ENCODE measurements at regions not wholly inside any gene's neighbourhood (a gene's known extent, or its start where the extent isn't known, plus 50 kb on each side); places are given as distances from the start of the nearest gene placed in this dataset.

GRCh38 chr4:45183905-45184304 lies 457.5 kb upstream of the GNPDA2 start:
- Histone ChIP-seq H3K14ac (ENCODE audit: low read length) (no peak overlapping the region), H3K9me3 (ENCODE audit: insufficient read depth, low read depth, low read length) (no peaks in the 10 kb centered on the region), H2BK120ac (ENCODE audit: insufficient read depth, low read length, poor library complexity) (no peak overlapping the region), H3K4me1 (ENCODE audit: control insufficient read depth in 1 of 2, insufficient read depth in 2 of 2, low read length in 2 of 2) (no peaks in the 10 kb centered on the region), H4K91ac (ENCODE audit: low read depth, low read length) (no peak overlapping the region), H3K4me3 (ENCODE audit: low read depth, low read length) (no peak overlapping the region), H2AFZ (ENCODE audit: insufficient read depth, low read length, poor library complexity) (no peak overlapping the region), H3K4me2 (ENCODE audit: low read length) (no peak overlapping the region), H4K12ac (ENCODE audit: low read depth, low read length) (no peak overlapping the region), H3K27me3 (ENCODE audit: insufficient read depth, low read length) (no peaks in the 10 kb centered on the region), H3K36me3 (ENCODE audit: control insufficient read depth in 1 of 2, insufficient read depth in 2 of 2, low read length in 2 of 2) (no peaks in the 10 kb centered on the region), H4K8ac (ENCODE audit: low read depth, low read length) (no peak overlapping the region), H2BK5ac (ENCODE audit: low read depth, low read length, poor library complexity) (no peak overlapping the region), H2BK12ac (ENCODE audit: low read length) (no peak overlapping the region), H3K23ac (ENCODE audit: low read length) (no peak overlapping the region), H3K4ac (ENCODE audit: low read depth, low read length) (no peak overlapping the region), H3K79me2 (ENCODE audit: control insufficient read depth, insufficient read depth, low read length, poor library complexity) (no peaks in the 10 kb centered on the region), H2AK5ac (ENCODE audit: low read length) (no peak overlapping the region), H3K79me1 (ENCODE audit: low read length) (no peaks in the 10 kb centered on the region), H3K18ac (ENCODE audit: low read length) (no peak overlapping the region), H3K9ac (ENCODE audit: low read length) (no peak overlapping the region), H3K27ac (ENCODE audit: low read depth, low read length) (no peak overlapping the region)
- WGBS (ENCODE audit: extremely low coverage, insufficient coverage, insufficient read length), result no CpG with 5 or more reads among the region's 2 CpGs
- DNase-seq, result no peak

- no peak for DNase-seq
- no peak overlapping the region for H3K4me2 ChIP-seq (ENCODE audit: low read length)
- WGBS (ENCODE audit: extremely low coverage, insufficient coverage, insufficient read length), result no CpG with 5 or more reads among the region's 6 CpGs
These were observed 446.3 kb upstream of the GNPDA2 start for GRCh38 chr4:45172636-45173035.

GRCh38 chr4:45160951-45161350 lies 434.6 kb upstream of the GNPDA2 start:
- DNase-seq, result no peak
- H3K18ac ChIP-seq (ENCODE audit: low read length), result no peak overlapping the region
- no peaks in the 10 kb centered on the region for H3K9me3 ChIP-seq (ENCODE audit: insufficient read depth, low read depth, low read length)
- H3K27ac ChIP-seq (ENCODE audit: low read depth, low read length), result no peak overlapping the region
- H2AK5ac ChIP-seq (ENCODE audit: low read length), result no peak overlapping the region
- no peaks in the 10 kb centered on the region for H3K27me3 ChIP-seq (ENCODE audit: insufficient read depth, low read length)
- H3K9ac ChIP-seq (ENCODE audit: low read length), result no peak overlapping the region
- no peak overlapping the region for H2BK5ac ChIP-seq (ENCODE audit: low read depth, low read length, poor library complexity)
- no peak overlapping the region for H4K8ac ChIP-seq (ENCODE audit: low read depth, low read length)
- H3K14ac ChIP-seq (ENCODE audit: low read length), result no peak overlapping the region
- H3K4ac ChIP-seq (ENCODE audit: low read depth, low read length), result no peak overlapping the region
- H3K36me3 ChIP-seq (ENCODE audit: control insufficient read depth in 1 of 2, insufficient read depth in 2 of 2, low read length in 2 of 2), result no peaks in the 10 kb centered on the region
- no peak overlapping the region for H3K4me2 ChIP-seq (ENCODE audit: low read length)
- H2AFZ ChIP-seq (ENCODE audit: insufficient read depth, low read length, poor library complexity), result no peak overlapping the region
- H2BK12ac ChIP-seq (ENCODE audit: low read length), result no peak overlapping the region
- H3K23ac ChIP-seq (ENCODE audit: low read length), result no peak overlapping the region
- H4K91ac ChIP-seq (ENCODE audit: low read depth, low read length), result no peak overlapping the region
- no peak overlapping the region for H2BK120ac ChIP-seq (ENCODE audit: insufficient read depth, low read length, poor library complexity)
- H4K12ac ChIP-seq (ENCODE audit: low read depth, low read length), result no peak overlapping the region
- H3K79me1 ChIP-seq (ENCODE audit: low read length), result no peaks in the 10 kb centered on the region
- H3K4me1 ChIP-seq (ENCODE audit: control insufficient read depth in 1 of 2, insufficient read depth in 2 of 2, low read length in 2 of 2), result no peaks in the 10 kb centered on the region
- WGBS (ENCODE audit: extremely low coverage, insufficient coverage, insufficient read length), result no CpG with 5 or more reads among the region's 3 CpGs
- H3K79me2 ChIP-seq (ENCODE audit: control insufficient read depth, insufficient read depth, low read length, poor library complexity), result no peaks in the 10 kb centered on the region
- no peak overlapping the region for H3K4me3 ChIP-seq (ENCODE audit: low read depth, low read length)

More at GRCh38 chr4:45172636-45173035, 446.3 kb upstream of the GNPDA2 start:
- Histone ChIP-seq H3K23ac (ENCODE audit: low read length) (no peak overlapping the region), H3K36me3 (ENCODE audit: control insufficient read depth in 1 of 2, insufficient read depth in 2 of 2, low read length in 2 of 2) (no peaks in the 10 kb centered on the region), H3K9me3 (ENCODE audit: insufficient read depth, low read depth, low read length) (no peaks in the 10 kb centered on the region), H3K4me1 (ENCODE audit: control insufficient read depth in 1 of 2, insufficient read depth in 2 of 2, low read length in 2 of 2) (no peaks in the 10 kb centered on the region), H3K14ac (ENCODE audit: low read length) (no peak overlapping the region), H2AFZ (ENCODE audit: insufficient read depth, low read length, poor library complexity) (no peak overlapping the region), H3K4me3 (ENCODE audit: low read depth, low read length) (no peak overlapping the region), H4K91ac (ENCODE audit: low read depth, low read length) (no peak overlapping the region), H2AK5ac (ENCODE audit: low read length) (no peak overlapping the region), H2BK120ac (ENCODE audit: insufficient read depth, low read length, poor library complexity) (no peak overlapping the region), H4K8ac (ENCODE audit: low read depth, low read length) (no peak overlapping the region), H3K79me1 (ENCODE audit: low read length) (no peaks in the 10 kb centered on the region), H2BK5ac (ENCODE audit: low read depth, low read length, poor library complexity) (no peak overlapping the region), H3K9ac (ENCODE audit: low read length) (no peak overlapping the region), H3K27ac (ENCODE audit: low read depth, low read length) (no peak overlapping the region), H3K4ac (ENCODE audit: low read depth, low read length) (no peak overlapping the region), H3K18ac (ENCODE audit: low read length) (no peak overlapping the region), H3K79me2 (ENCODE audit: control insufficient read depth, insufficient read depth, low read length, poor library complexity) (no peaks in the 10 kb centered on the region), H2BK12ac (ENCODE audit: low read length) (no peak overlapping the region), H3K27me3 (ENCODE audit: insufficient read depth, low read length) (no peaks in the 10 kb centered on the region), H4K12ac (ENCODE audit: low read depth, low read length) (no peak overlapping the region)

- Histone ChIP-seq H3K4me3 (ENCODE audit: low read depth, low read length) (no peak overlapping the region), H3K27ac (ENCODE audit: low read depth, low read length) (no peak overlapping the region), H4K8ac (ENCODE audit: low read depth, low read length) (no peak overlapping the region), H3K27me3 (ENCODE audit: insufficient read depth, low read length) (no peaks in the 10 kb centered on the region), H2BK120ac (ENCODE audit: insufficient read depth, low read length, poor library complexity) (no peak overlapping the region), H3K79me2 (ENCODE audit: control insufficient read depth, insufficient read depth, low read length, poor library complexity) (no peaks in the 10 kb centered on the region), H3K23ac (ENCODE audit: low read length) (no peak overlapping the region), H3K9me3 (ENCODE audit: insufficient read depth, low read depth, low read length) (no peaks in the 10 kb centered on the region), H3K4me1 (ENCODE audit: control insufficient read depth in 1 of 2, insufficient read depth in 2 of 2, low read length in 2 of 2) (no peaks in the 10 kb centered on the region), H3K18ac (ENCODE audit: low read length) (no peak overlapping the region), H3K79me1 (ENCODE audit: low read length) (no peaks in the 10 kb centered on the region), H4K12ac (ENCODE audit: low read depth, low read length) (no peak overlapping the region), H2BK5ac (ENCODE audit: low read depth, low read length, poor library complexity) (no peak overlapping the region), H3K14ac (ENCODE audit: low read length) (no peak overlapping the region), H4K91ac (ENCODE audit: low read depth, low read length) (no peak overlapping the region), H2AFZ (ENCODE audit: insufficient read depth, low read length, poor library complexity) (no peak overlapping the region), H3K36me3 (ENCODE audit: control insufficient read depth in 1 of 2, insufficient read depth in 2 of 2, low read length in 2 of 2) (no peaks in the 10 kb centered on the region), H2AK5ac (ENCODE audit: low read length) (no peak overlapping the region), H3K9ac (ENCODE audit: low read length) (no peak overlapping the region), H3K4me2 (ENCODE audit: low read length) (no peak overlapping the region), H2BK12ac (ENCODE audit: low read length) (no peak overlapping the region), H3K4ac (ENCODE audit: low read depth, low read length) (no peak overlapping the region)
- WGBS (ENCODE audit: extremely low coverage, insufficient coverage, insufficient read length), result no CpG with 5 or more reads among the region's 6 CpGs
- no peak for DNase-seq
These were observed 428.9 kb upstream of the GNPDA2 start for GRCh38 chr4:45155081-45155777.

Data from trophoblast cell (in vitro differentiated cells and primary cell).